Transverse colon (tissue), 4 donors: ENCODE measurements at regions not wholly inside any gene's neighbourhood (a gene's known extent, or its start where the extent isn't known, plus 50 kb on each side); places are given as distances from the start of the nearest gene placed in this dataset.
"Not testable (repeated sequence)": the region's sequence is repeated elsewhere in the genome, so short reads cannot be mapped to it uniquely, and the experiment has no call there.

Experiments
- DNase-seq: peaks from one replicate; pipeline ENCODE4 v3.0.0-alpha.2; 2019
- H3K27ac ChIP-seq, 4 donors: fragments of 200-600 bp; sonication (generic); 2 replicates each; pipeline ENCODE4 v1.5.1; 2016 to 2018; ENCODE audit warnings: inconsistent platforms in 4 of 4
- H3K27me3 ChIP-seq: fragments of 200-600 bp; sonication (generic); 2 replicates; pipeline ENCODE4 v1.5.1; 2017; ENCODE audit warnings: inconsistent platforms
- H3K36me3 ChIP-seq, 4 donors: fragments of 200-600 bp; sonication (generic); 2 replicates each; pipeline ENCODE4 v1.5.1; 2017 to 2019; ENCODE audit warnings: inconsistent platforms in 4 of 4
- H3K4me1 ChIP-seq, 4 donors: fragments of 200-600 bp; sonication (generic); 2 replicates each; pipeline ENCODE4 v1.5.1; 2017 to 2020; ENCODE audit warnings: inconsistent platforms in 4 of 4
- H3K4me3 ChIP-seq, 4 donors: fragments of 200-600 bp; sonication (generic); 1 replicate in 1 of 4; 2 replicates in 3 of 4; pipeline versions ENCODE4 v1.5.1 to v1.6.1; 2017 to 2019; ENCODE audit warnings: inconsistent platforms in 4 of 4
- H3K9me3 ChIP-seq, 2 donors: fragments of 200-600 bp; sonication (generic); 2 replicates each; pipeline ENCODE4 v1.5.1; 2017 to 2019; ENCODE audit warnings: inconsistent platforms in 2 of 2
- CTCF ChIP-seq, 5 experiments: fragments of 200-600 bp in 3 of 5; fragments of 450-650 bp in 2 of 5; sonication (generic) in 3 of 5; IDR thresholded peaks; 1 replicate in 2 of 5; 2 replicates in 3 of 5; pipeline ENCODE4 v1.5.1; 2016 to 2017; ENCODE audit warnings: antibody characterized with exemption in 5 of 5, inconsistent platforms in 3 of 5, mild to moderate bottlenecking in 2 of 5, moderate library complexity in 1 of 5
- EP300 ChIP-seq: sonication (generic); formaldehyde crosslinking; IDR thresholded peaks from one replicate; pipeline ENCODE4 v1.6.1; 2017; ENCODE audit warnings: antibody characterized with exemption, low read depth
- POLR2A ChIP-seq: fragments of 450-650 bp; IDR thresholded peaks from one replicate; pipeline ENCODE4 v1.6.1; 2016; ENCODE audit warnings: antibody characterized with exemption, mild to moderate bottlenecking, moderate library complexity
- POLR2AphosphoS5 ChIP-seq, 3 donors: sonication (generic); formaldehyde crosslinking; IDR thresholded peaks; one replicate each; pipeline ENCODE4 v1.6.1; 2016; ENCODE audit warnings: antibody characterized with exemption in 3 of 3
- WGBS, 2 donors: methylation state at CpG; one replicate each; pipeline ENCODE4 v1.1.5; 2018; ENCODE audit warnings: low coverage in 1 of 2; 5-methylcytosine and 5-hydroxymethylcytosine counted together
- in situ Hi-C, 4 donors: fragments of 200-750 bp; cut with MboI; loops; one replicate each; pipeline versions ENCODE4 v1.15.0 to v1.15.1; 2017; ENCODE audit warnings: low sequenced_read_pairs in 3 of 4, low pct_ligation_motif_present in 1 of 4, low pct_unique_long_range_greater_than_20kb in 1 of 4
- intact Hi-C: fragments of 100-400 bp; cut with DNase I; formaldehyde crosslinking; loops from one replicate; pipeline ENCODE4 v1.15.1; 2023; ENCODE audit warnings: low total_unique reads

GRCh38 chr2:131736406-131736805 is 208.7 kb downstream of the CCDC74A start:
- in situ Hi-C loops, intact Hi-C loops: not testable (repeated sequence)

GRCh38 chr2:131738533-131738932 is 210.8 kb downstream of the CCDC74A start:
- H3K27me3 ChIP-seq, DNase-seq, H3K36me3 ChIP-seq, H3K27ac ChIP-seq, H3K4me3 ChIP-seq, H3K9me3 ChIP-seq, in situ Hi-C loops, intact Hi-C loops, H3K4me1 ChIP-seq: not testable (repeated sequence)
- 80 to 88% methylated on average over 2 of the region's 2 CpGs for WGBS, 2 donors

More at GRCh38 chr2:131736406-131736805, 208.7 kb downstream of the CCDC74A start:
- 64 to 89% methylated on average over 1 of the region's 1 CpG for WGBS, 2 donors
- H3K9me3 ChIP-seq, DNase-seq, H3K27ac ChIP-seq, H3K36me3 ChIP-seq, H3K4me3 ChIP-seq, H3K27me3 ChIP-seq, H3K4me1 ChIP-seq: not testable (repeated sequence)

GRCh38 chr2:131738996-131739434 is 211.3 kb downstream of the CCDC74A start:
- H3K4me1 ChIP-seq, H3K4me3 ChIP-seq, H3K36me3 ChIP-seq, DNase-seq, H3K27ac ChIP-seq, in situ Hi-C loops, H3K9me3 ChIP-seq, intact Hi-C loops, H3K27me3 ChIP-seq: not testable (repeated sequence)
- WGBS, 2 donors, result 60 to 78% methylated on average over 1 of the region's 1 CpG

GRCh38 chr2:131753640-131754561 is 226.2 kb downstream of the CCDC74A start:
- H3K27me3 ChIP-seq, result no peaks in the 10 kb centered on the region
- H3K4me1 ChIP-seq, result no peaks in the 10 kb centered on the region
- no peaks in the 10 kb centered on the region for H3K9me3 ChIP-seq
- H3K36me3 ChIP-seq, result no peaks in the 10 kb centered on the region
- WGBS, 2 donors, result 57 to 87% methylated on average over 29 to 50 of the region's 50 CpGs
- H3K4me3 ChIP-seq, result no peak overlapping the region
- no peak for DNase-seq
- intact Hi-C loops, result no loop called here
- in situ Hi-C loops, result no loop called here
- H3K27ac ChIP-seq, result no peak overlapping the region
- no peak for TF ChIP-seq CTCF (IDR thresholded peaks at IDR 0.05)
- TF ChIP-seq POLR2AphosphoS5 (IDR thresholded peaks at IDR 0.05), result no peak
- TF ChIP-seq EP300, result no peak
- no peak for TF ChIP-seq POLR2A

- Histone ChIP-seq H3K36me3 (no peaks in the 10 kb centered on the region), H3K9me3 (no peaks in the 10 kb centered on the region), H3K4me1 (no peaks in the 10 kb centered on the region), H3K27ac (no peak overlapping the region), H3K4me3 (no peak overlapping the region), H3K27me3 (no peaks in the 10 kb centered on the region)
- in situ Hi-C loops (no loop called here), intact Hi-C loops (no loop called here)
- WGBS, 2 donors, result 87 to 91% methylated on average over 7 to 41 of the region's 41 CpGs
- TF ChIP-seq POLR2A (no peak), POLR2AphosphoS5 (IDR thresholded peaks at IDR 0.05) (no peak), EP300 (no peak), CTCF (IDR thresholded peaks at IDR 0.05) (no peak)
- DNase-seq, result no peak
Observed at GRCh38 chr2:131754929-131755720, 227.4 kb downstream of the CCDC74A start.
